SK-N-SH (cell line): ENCODE measurements at regions not wholly inside any gene's neighbourhood (a gene's known extent, or its start where the extent isn't known, plus 50 kb on each side); places are given as distances from the start of the nearest gene placed in this dataset.

Experiments used
- CTCF ChIP-seq: fragments of 200-600 bp; sonication (generic); IDR thresholded peaks from 2 replicates; pipeline ENCODE4 v1.6.1; 2017; ENCODE audit warnings: antibody characterized with exemption, mild to moderate bottlenecking, moderate library complexity
- FOSL2 ChIP-seq: IDR thresholded peaks from 2 replicates; pipeline ENCODE4 v1.4.0; 2012; ENCODE audit warnings: low read depth, mild to moderate bottlenecking, moderate library complexity, borderline replicate concordance
- GATA2 ChIP-seq: sonication (generic); formaldehyde crosslinking; IDR thresholded peaks from 2 replicates; pipeline ENCODE4 v1.5.0; 2020; ENCODE audit warnings: mild to moderate bottlenecking, missing genetic modification reagents

GRCh38 chr17:77885678-77886386 lies 72.7 kb upstream of the TNRC6C start:
- TF ChIP-seq CTCF (no peak), FOSL2 (no peak), GATA2 (CRISPR knock-in tag) (no peak)
